Endothelial cell of umbilical vein (primary cell): ENCODE measurements at regions not wholly inside any gene's neighbourhood (a gene's known extent, or its start where the extent isn't known, plus 50 kb on each side); places are given as distances from the start of the nearest gene placed in this dataset.

ENCODE experiments used
- BruUV-seq: library from RNA; stranded (reverse); fragments of 400-500 nt; replicated peaks from 2 replicates; lab custom pipeline; 2021; lab: Mats Ljungman, UMichigan
- CTCF ChIA-PET: fragments of 300-600, 350-600 bp; sonication (Branson Sonifier 250); formaldehyde crosslinking; loops from one replicate; lab custom pipeline; 2021; ENCODE audit warnings: antibody characterized with exemption, inconsistent platforms; lab: Charles Lee
- POLR2A ChIA-PET: fragments of 300-600, 350-600 bp; sonication (Branson Sonifier 250); formaldehyde crosslinking; loops from one replicate; lab custom pipeline; 2021; ENCODE audit warnings: antibody characterized with exemption, inconsistent platforms; lab: Charles Lee
- DNase-seq: peaks from one replicate; pipeline ENCODE4 v3.0.0-alpha.2; 2011; ENCODE audit warnings: low read depth, low spot score
- FAIRE-seq: peaks from 2 replicates; lab custom pipeline; 2011; peaks lifted over from hg19 to GRCh38; lab: Jason Lieb, UNC
- H2AFZ ChIP-seq: 2 replicates; pipeline ENCODE4 v1.6.0; 2012; ENCODE audit warnings: low read depth, low read length, control low read depth, inconsistent platforms
- H3K27ac ChIP-seq: 2 replicates; pipeline ENCODE4 v1.5.1; 2011; ENCODE audit warnings: low read depth, mild to moderate bottlenecking, control low read depth, low read length, moderate library complexity; ENCODE audit not compliant: insufficient read depth
- H3K27me3 ChIP-seq, 2 experiments: 2 replicates each; pipeline versions ENCODE4 v1.6.0 to v1.6.1; 2011; ENCODE audit warnings: low read length in 2 of 2, mixed read lengths in 1 of 2; ENCODE audit not compliant: control insufficient read depth in 2 of 2, insufficient read depth in 2 of 2
- H3K36me3 ChIP-seq, 2 experiments: 2 replicates in 1 of 2; 3 replicates in 1 of 2; pipeline ENCODE4 v1.5.1; 2011; ENCODE audit warnings: low read length in 2 of 2, mild to moderate bottlenecking in 1 of 2, moderate library complexity in 1 of 2; ENCODE audit not compliant: control insufficient read depth in 2 of 2, insufficient read depth in 2 of 2; ENCODE audit errors: extremely low read depth in 1 of 2
- H3K4me1 ChIP-seq: 3 replicates; pipeline ENCODE4 v1.5.1; 2011; ENCODE audit warnings: mild to moderate bottlenecking, low read length; ENCODE audit not compliant: control insufficient read depth, insufficient read depth; ENCODE audit errors: extremely low read depth
- H3K4me2 ChIP-seq: 2 replicates; pipeline ENCODE4 v1.6.1; 2011; ENCODE audit warnings: low read length, control low read depth, mixed read lengths; ENCODE audit not compliant: insufficient read depth
- H3K4me3 ChIP-seq, 3 experiments: fragments of 200-600 bp in 1 of 3; sonication (generic), shearing (Covaris generic) in 1 of 3; replicated peaks in 1 of 3; 2 replicates each; pipeline ENCODE4 v1.5.1; 2011 to 2016; ENCODE audit warnings: control low read depth in 3 of 3, low read length in 3 of 3, mild to moderate bottlenecking in 2 of 3, inconsistent platforms in 1 of 3, low read depth in 1 of 3, moderate library complexity in 1 of 3; ENCODE audit not compliant: insufficient read depth in 1 of 3
- H3K79me2 ChIP-seq: 2 replicates; pipeline ENCODE4 v1.6.0; 2012; ENCODE audit warnings: low read length, inconsistent platforms; ENCODE audit not compliant: control insufficient read depth, insufficient read depth
- H3K9ac ChIP-seq: replicated peaks from 2 replicates; pipeline ENCODE3; 2011; ENCODE audit warnings: low read length, control low read depth; ENCODE audit not compliant: insufficient read depth; ENCODE audit errors: extremely low read depth
- H3K9me1 ChIP-seq: replicated peaks from 3 replicates; pipeline ENCODE4 v1.6.0; 2011; ENCODE audit warnings: mild to moderate bottlenecking, low read length; ENCODE audit not compliant: control insufficient read depth, insufficient read depth; ENCODE audit errors: extremely low read depth
- H3K9me3 ChIP-seq: replicated peaks from 2 replicates; pipeline ENCODE4 v1.5.1; 2012; ENCODE audit warnings: low read length, inconsistent platforms; ENCODE audit not compliant: control insufficient read depth, insufficient read depth
- H4K20me1 ChIP-seq: replicated peaks from 2 replicates; pipeline ENCODE3; 2011; ENCODE audit warnings: mild to moderate bottlenecking, low read length; ENCODE audit not compliant: control insufficient read depth, insufficient read depth; ENCODE audit errors: extremely low read depth
- CTCF ChIP-seq, 2 donors: IDR thresholded peaks; 1 replicate in 1 of 2; 2 replicates in 1 of 2; pipeline ENCODE4 v1.5.1; 2011; ENCODE audit warnings: low read length in 2 of 2, mild to moderate bottlenecking in 2 of 2, moderate library complexity in 2 of 2, control low read depth in 1 of 2, inconsistent platforms in 1 of 2, low read depth in 1 of 2; ENCODE audit not compliant: insufficient read depth in 1 of 2; ENCODE audit errors: extremely low read depth in 1 of 2
- EZH2 ChIP-seq: IDR thresholded peaks from 2 replicates; pipeline ENCODE4 v1.6.1; 2012; ENCODE audit warnings: borderline replicate concordance, low read depth, mild to moderate bottlenecking, moderate library complexity, low read length, inconsistent platforms; ENCODE audit not compliant: severe bottlenecking
- FOS ChIP-seq: IDR thresholded peaks from 2 replicates; pipeline ENCODE4 v1.6.1; 2011; ENCODE audit warnings: mild to moderate bottlenecking, low read length, moderate library complexity, borderline replicate concordance; ENCODE audit not compliant: insufficient read depth
- GATA2 ChIP-seq: IDR thresholded peaks from 2 replicates; pipeline ENCODE4 v1.7.0; 2011; ENCODE audit warnings: low read depth, mild to moderate bottlenecking, moderate library complexity, mixed read lengths, low read length; ENCODE audit not compliant: insufficient read length, insufficient read depth
- JUN ChIP-seq: IDR thresholded peaks from 2 replicates; pipeline ENCODE4 v1.6.1; 2011; ENCODE audit warnings: borderline replicate concordance, low read depth; ENCODE audit not compliant: insufficient read length, insufficient read depth
- MAX ChIP-seq: IDR thresholded peaks from 2 replicates; pipeline ENCODE4 v1.6.1; 2011; ENCODE audit not compliant: insufficient read depth, insufficient read length
- MYC ChIP-seq: IDR thresholded peaks from one replicate; pipeline ENCODE4 v1.6.1; 2011; ENCODE audit warnings: mild to moderate bottlenecking, low read depth, low read length
- POLR2A ChIP-seq: IDR thresholded peaks from 2 replicates; pipeline ENCODE4 v1.6.1; 2012; ENCODE audit warnings: low read depth, mild to moderate bottlenecking, control low read depth, low read length
- POLR2AphosphoS5 ChIP-seq: IDR thresholded peaks from 2 replicates; pipeline ENCODE4 v1.6.1; 2012; ENCODE audit warnings: low read depth, mild to moderate bottlenecking, control low read depth, low read length, moderate library complexity; ENCODE audit not compliant: insufficient read depth
- dilution Hi-C: fragments of 300-500 bp; cut with MboI; formaldehyde crosslinking; loops from one replicate; pipeline ENCODE4 v1.15.0; 2019; ENCODE audit warnings: low sequenced_read_pairs; ENCODE audit not compliant: extremely low pct_ligation_motif_present
- intact Hi-C: fragments of 100-400 bp; cut with micrococcal nuclease; formaldehyde crosslinking; loops from one replicate; pipeline ENCODE4 v1.10.0; 2022

- ChIA-PET POLR2A (no interaction called here), CTCF (no interaction called here)
- no peak overlapping the region for H3K27ac ChIP-seq
- H4K20me1 ChIP-seq = no peaks in the 10 kb centered on the region
- no peaks in the 10 kb centered on the region for H3K27me3 ChIP-seq
- no peak overlapping the region for H2AFZ ChIP-seq
- TF ChIP-seq GATA2 (no peak), POLR2AphosphoS5 (no peak), CTCF (IDR thresholded peaks at IDR 0.05; ENCODE audit: extremely low read depth in 1 of 2, insufficient read depth in 1 of 2, low read depth in 1 of 2, low read length in 2 of 2) (no peak), FOS (no peak), MAX (no peak), EZH2 (no peak), POLR2A (no peak), JUN (no peak), MYC (no peak)
- no peak overlapping the region for H3K9ac ChIP-seq
- intact Hi-C loops = no loop called here
- DNase-seq = no peak
- H3K9me3 ChIP-seq = no peaks in the 10 kb centered on the region
- no peak overlapping the region for H3K4me2 ChIP-seq
- H3K4me3 ChIP-seq = no peak overlapping the region
- H3K79me2 ChIP-seq = no peaks in the 10 kb centered on the region
- H3K4me1 ChIP-seq = no peaks in the 10 kb centered on the region
- no peak for FAIRE-seq
- dilution Hi-C loops = no loop called here
- no peaks in the 10 kb centered on the region for H3K36me3 ChIP-seq
- no peaks in the 10 kb centered on the region for H3K9me1 ChIP-seq
- no TSS peak for BruUV-seq
These were observed 550.4 kb upstream of the PCDH15 start for GRCh38 chr10:55351431-55351830.
